WI38 (cell line): ENCODE measurements at regions not wholly inside any gene's neighbourhood (a gene's known extent, or its start where the extent isn't known, plus 50 kb on each side); places are given as distances from the start of the nearest gene placed in this dataset.

Experiments used
- H3K4me3 ChIP-seq: 2 replicates; pipeline ENCODE4 v1.5.1; 2011; ENCODE audit warnings: low read depth, mild to moderate bottlenecking, control low read depth, low read length
- CTCF ChIP-seq: IDR thresholded peaks from 2 replicates; pipeline ENCODE4 v1.5.1; 2012; ENCODE audit warnings: low read depth, mild to moderate bottlenecking, control low read depth, low read length

GRCh38 chr14:71716041-71716772 is 216.0 kb upstream of the RGS6 start:
- no peak overlapping the region for H3K4me3 ChIP-seq
- no peak for TF ChIP-seq CTCF

- H3K4me3 ChIP-seq, result no peak overlapping the region
- TF ChIP-seq CTCF, result peak; percentile 71
Observed at GRCh38 chr14:71720978-71721624, 211.1 kb upstream of the RGS6 start.

DNA sequence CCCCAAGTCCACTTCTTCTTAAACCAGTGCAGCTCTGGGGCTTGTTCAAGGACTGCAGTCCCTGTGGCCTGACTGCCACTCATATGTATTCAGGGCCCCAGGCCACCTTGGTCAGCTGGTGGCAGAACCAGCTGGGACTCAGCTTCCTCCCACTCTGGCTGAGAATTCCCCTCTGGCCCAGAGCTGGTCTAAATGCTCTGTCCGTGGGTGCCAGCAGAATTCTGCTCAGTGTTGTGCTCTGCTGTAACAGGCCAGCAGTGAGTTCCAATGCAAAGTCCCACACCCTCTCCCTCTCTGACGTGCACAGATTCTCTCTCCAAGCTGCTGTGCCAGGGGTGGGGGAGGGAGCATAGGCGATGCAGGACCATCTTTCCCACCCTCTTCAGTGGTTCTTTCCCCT is 210.4 kb upstream of the RGS6 start:
- H3K4me3 ChIP-seq, result no peak overlapping the region
- TF ChIP-seq CTCF, result no peak

GRCh38 chr14:71722885-71723284 is 209.3 kb upstream of the RGS6 start:
- TF ChIP-seq CTCF, result no peak

GRCh38 chr14:71725922-71726579 is 206.2 kb upstream of the RGS6 start:
- H3K4me3 ChIP-seq, result no peak overlapping the region
- no peak for TF ChIP-seq CTCF

More at GRCh38 chr14:71722885-71723284, 209.3 kb upstream of the RGS6 start:
- no peak overlapping the region for H3K4me3 ChIP-seq

GRCh38 chr14:71726580-71727021 is 205.6 kb upstream of the RGS6 start:
- no peak overlapping the region for H3K4me3 ChIP-seq
- TF ChIP-seq CTCF, result no peak

GRCh38 chr14:71728386-71728785 is 203.8 kb upstream of the RGS6 start:
- no peak overlapping the region for H3K4me3 ChIP-seq
- no peak for TF ChIP-seq CTCF
